SK-N-SH treated with all-trans-retinoic acid at 6 μM for 48 hours (cell line): ENCODE measurements at regions not wholly inside any gene's neighbourhood (a gene's known extent, or its start where the extent isn't known, plus 50 kb on each side); places are given as distances from the start of the nearest gene placed in this dataset.

Experiments
- ATAC-seq: fragments of 200-7000 bp; cut with Tn5 transposase; 3 replicates; pipeline ENCODE4 v1.9.1; 2020; ENCODE audit warnings: mild to moderate bottlenecking, moderate library complexity
- GLIS3 ChIP-seq: fragments of 250-450 bp; sonication (Bioruptor Pico); IDR thresholded peaks from 2 replicates; pipeline ENCODE4 v1.5.0; 2020; ENCODE audit warnings: mild to moderate bottlenecking, moderate library complexity
- ISL1 ChIP-seq: fragments of 250-450 bp; sonication (Bioruptor Pico); IDR thresholded peaks from 2 replicates; pipeline ENCODE4 v2.1.2; 2022; ENCODE audit warnings: mild to moderate bottlenecking, moderate library complexity
- PPARA ChIP-seq: fragments of 250-450 bp; sonication (Bioruptor Pico); IDR thresholded peaks from 2 replicates; pipeline ENCODE4 v1.5.0; 2020; ENCODE audit warnings: mild to moderate bottlenecking, borderline replicate concordance
- RARB ChIP-seq: fragments of 250-450 bp; sonication (Bioruptor Pico); IDR thresholded peaks from 2 replicates; pipeline ENCODE4 v1.8.0; 2021; ENCODE audit warnings: mild to moderate bottlenecking, moderate library complexity
- SNAI2 ChIP-seq: fragments of 250-450 bp; sonication (Bioruptor Pico); IDR thresholded peaks from 2 replicates; pipeline ENCODE4 v1.5.0; 2020; ENCODE audit warnings: mild to moderate bottlenecking, moderate library complexity
- TCF4 ChIP-seq: fragments of 250-450 bp; sonication (Bioruptor Pico); IDR thresholded peaks from 2 replicates; pipeline ENCODE4 v1.8.0; 2021; ENCODE audit warnings: mild to moderate bottlenecking, moderate library complexity, borderline replicate concordance
- TOX ChIP-seq: fragments of 250-450 bp; sonication (Bioruptor Pico); IDR thresholded peaks from 2 replicates; pipeline ENCODE4 v1.8.0; 2021; ENCODE audit warnings: mild to moderate bottlenecking, moderate library complexity, borderline replicate concordance
- ZC3H10 ChIP-seq: fragments of 250-450 bp; sonication (Bioruptor Pico); IDR thresholded peaks from 2 replicates; pipeline ENCODE4 v1.5.1; 2021; ENCODE audit warnings: mild to moderate bottlenecking, moderate library complexity
- ZFP3 ChIP-seq: fragments of 250-450 bp; sonication (Bioruptor Pico); IDR thresholded peaks from 2 replicates; pipeline ENCODE4 v1.5.0; 2020; ENCODE audit warnings: mild to moderate bottlenecking, moderate library complexity
- ZFP30 ChIP-seq: fragments of 450-650 bp; formaldehyde crosslinking; IDR thresholded peaks from 2 replicates; pipeline ENCODE4 v1.5.0; 2022; ENCODE audit warnings: mild to moderate bottlenecking, moderate library complexity
- ZNF565 ChIP-seq: fragments of 450-650 bp; formaldehyde crosslinking; conservative IDR thresholded peaks from 2 replicates; pipeline ENCODE4 v1.5.0; 2020; ENCODE audit warnings: low read depth, mild to moderate bottlenecking, moderate library complexity
- ZNF70 ChIP-seq: fragments of 450-650 bp; formaldehyde crosslinking; IDR thresholded peaks from 2 replicates; pipeline ENCODE4 v1.5.0; 2020; ENCODE audit warnings: mild to moderate bottlenecking, moderate library complexity
- ZNF8 ChIP-seq: fragments of 450-650 bp; formaldehyde crosslinking; IDR thresholded peaks from 2 replicates; pipeline ENCODE4 v1.5.0; 2020; ENCODE audit warnings: mild to moderate bottlenecking, moderate library complexity
- TF ChIP-seq, protein P1 (sequence below): fragments of 250-450 bp; sonication (Bioruptor Pico); IDR thresholded peaks from 2 replicates; pipeline ENCODE4 v1.8.0; 2020; ENCODE audit warnings: mild to moderate bottlenecking, moderate library complexity, borderline replicate concordance
- TF ChIP-seq, protein P2 (sequence below): fragments of 250-450 bp; sonication (Bioruptor Pico); IDR thresholded peaks from 2 replicates; pipeline ENCODE4 v1.5.1; 2020; ENCODE audit warnings: low read depth, mild to moderate bottlenecking, moderate library complexity
- TF ChIP-seq, protein P3 (sequence below): fragments of 250-450 bp; sonication (Bioruptor Pico); IDR thresholded peaks from 2 replicates; pipeline ENCODE4 v1.5.1; 2021; ENCODE audit warnings: mild to moderate bottlenecking, moderate library complexity
- TF ChIP-seq, protein P4 (sequence below): fragments of 250-450 bp; sonication (Bioruptor Pico); IDR thresholded peaks from 2 replicates; pipeline ENCODE4 v1.5.0; 2020; ENCODE audit warnings: mild to moderate bottlenecking, moderate library complexity

DNA sequence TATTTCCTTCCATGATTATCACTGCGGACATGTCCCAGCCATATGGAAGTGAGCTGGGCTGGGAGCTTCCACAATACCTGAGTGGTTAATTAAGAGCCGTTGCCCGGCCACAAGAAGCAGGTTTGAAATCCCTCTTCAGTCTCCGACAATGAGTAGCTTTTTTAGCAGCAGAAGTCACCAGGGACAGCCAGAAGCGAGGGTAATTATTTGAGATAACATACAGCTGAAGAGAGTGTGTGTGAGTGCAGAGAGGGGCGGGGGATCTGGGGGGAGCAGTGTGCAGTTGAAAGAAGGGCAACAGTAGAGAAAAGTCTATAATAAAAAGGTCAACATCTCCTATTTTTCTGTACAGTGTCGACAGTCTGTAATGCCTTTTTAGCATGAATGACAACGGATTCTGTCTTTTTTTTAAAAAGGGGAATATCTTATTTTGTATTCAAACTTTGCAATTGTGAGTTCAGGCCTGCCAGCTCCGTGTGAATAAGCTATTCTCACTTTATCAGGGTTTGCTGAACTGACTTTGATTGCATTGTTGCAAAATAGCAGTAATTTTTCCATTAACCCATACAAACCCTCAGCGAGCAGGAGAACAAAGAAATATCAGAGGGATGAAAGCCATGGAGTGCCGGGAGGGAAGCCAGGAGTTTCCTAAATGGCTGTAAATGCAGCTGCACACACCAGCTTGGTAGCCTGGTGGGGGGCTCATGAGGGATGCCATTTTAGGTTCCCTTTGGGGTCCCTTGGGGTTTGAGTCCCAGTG is 220.3 kb upstream of the IRX3 start (continued):
- TF ChIP-seq ZC3H10 (CRISPR knock-in tag) = no peak
- no peak for TF ChIP-seq ZFP30 (CRISPR knock-in tag)
- TF ChIP-seq ZFP3 (CRISPR knock-in tag) = no peak

DNA sequence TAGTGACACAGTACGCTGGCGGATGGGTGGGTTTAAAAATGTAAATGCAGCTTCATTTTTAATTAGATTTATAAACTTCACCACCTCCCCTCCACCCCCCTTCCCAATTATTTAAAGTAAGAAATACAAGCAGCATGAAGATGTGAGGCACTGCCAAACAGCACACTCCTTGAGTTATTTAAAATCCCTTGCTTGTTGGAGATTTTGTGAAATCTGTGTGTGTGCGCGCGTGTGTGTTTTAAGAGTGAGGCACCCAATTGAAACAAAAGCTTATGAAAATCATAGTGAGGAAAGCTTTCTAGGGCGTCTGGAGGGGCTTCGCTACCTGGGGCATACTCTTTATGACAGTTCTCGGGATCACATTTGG is 219.6 kb upstream of the IRX3 start:
- TF ChIP-seq ZNF8 (no peak), ZNF565 (CRISPR knock-in tag) (no peak), ZC3H10 (CRISPR knock-in tag) (no peak)
- ATAC-seq = no peak

DNA sequence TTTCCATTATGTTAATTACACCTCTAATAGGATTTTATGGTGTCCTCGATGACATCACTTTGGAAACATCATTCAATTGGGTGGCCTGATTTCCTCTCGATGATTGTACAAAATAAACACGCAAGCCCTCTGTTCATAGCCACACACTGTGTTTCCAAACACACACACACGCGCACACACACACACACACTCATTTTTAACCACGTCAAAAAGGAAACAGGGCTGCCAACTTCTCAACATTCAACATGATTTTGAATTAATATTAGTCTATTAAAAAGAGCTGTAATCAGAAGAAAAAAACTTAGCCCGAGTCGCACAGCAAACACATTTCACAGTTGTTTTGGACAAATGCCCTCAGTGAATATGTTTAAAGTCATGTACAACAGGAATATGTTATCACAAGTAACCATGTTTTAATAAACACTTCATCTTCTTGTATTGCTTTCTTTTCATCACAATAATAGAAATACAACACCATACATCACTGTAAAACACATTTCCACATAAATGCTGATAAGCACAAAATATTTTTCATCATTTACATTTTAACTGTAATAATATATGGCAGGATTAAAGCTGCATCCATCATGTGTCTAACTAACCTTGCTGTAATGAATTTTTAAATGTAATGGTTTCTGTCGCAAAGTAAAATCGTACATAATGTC is 219.1 kb upstream of the IRX3 start:
- no peak for ATAC-seq

DNA sequence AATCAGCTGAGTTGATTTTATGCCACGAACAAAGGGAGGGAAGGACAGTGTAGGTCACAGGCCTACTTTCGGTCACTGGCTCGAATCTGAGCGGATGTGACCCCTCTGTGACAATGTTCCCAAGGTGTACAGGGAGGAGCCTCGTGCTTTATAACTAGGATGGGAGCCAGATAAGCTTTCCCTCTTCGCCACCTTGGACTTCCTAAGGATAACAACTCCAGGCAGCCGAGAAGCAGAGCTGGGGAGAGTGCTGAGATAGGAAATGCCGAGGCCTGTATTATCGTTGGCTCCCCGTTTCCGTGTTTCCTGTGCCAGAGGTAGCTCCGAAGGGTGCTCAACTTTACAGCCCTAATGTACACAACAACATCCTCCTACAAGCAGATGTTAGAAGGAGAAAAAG is 217.8 kb upstream of the IRX3 start:
- ATAC-seq = no peak
- TF ChIP-seq ZFP30 (CRISPR knock-in tag) (no peak), ZC3H10 (CRISPR knock-in tag) (no peak), ISL1 (CRISPR knock-in tag) (no peak), ZNF70 (CRISPR knock-in tag) (no peak), GLIS3 (CRISPR knock-in tag) (no peak), ZNF565 (CRISPR knock-in tag) (no peak), TOX (CRISPR knock-in tag) (no peak)
- TF ChIP-seq, protein P1, sequence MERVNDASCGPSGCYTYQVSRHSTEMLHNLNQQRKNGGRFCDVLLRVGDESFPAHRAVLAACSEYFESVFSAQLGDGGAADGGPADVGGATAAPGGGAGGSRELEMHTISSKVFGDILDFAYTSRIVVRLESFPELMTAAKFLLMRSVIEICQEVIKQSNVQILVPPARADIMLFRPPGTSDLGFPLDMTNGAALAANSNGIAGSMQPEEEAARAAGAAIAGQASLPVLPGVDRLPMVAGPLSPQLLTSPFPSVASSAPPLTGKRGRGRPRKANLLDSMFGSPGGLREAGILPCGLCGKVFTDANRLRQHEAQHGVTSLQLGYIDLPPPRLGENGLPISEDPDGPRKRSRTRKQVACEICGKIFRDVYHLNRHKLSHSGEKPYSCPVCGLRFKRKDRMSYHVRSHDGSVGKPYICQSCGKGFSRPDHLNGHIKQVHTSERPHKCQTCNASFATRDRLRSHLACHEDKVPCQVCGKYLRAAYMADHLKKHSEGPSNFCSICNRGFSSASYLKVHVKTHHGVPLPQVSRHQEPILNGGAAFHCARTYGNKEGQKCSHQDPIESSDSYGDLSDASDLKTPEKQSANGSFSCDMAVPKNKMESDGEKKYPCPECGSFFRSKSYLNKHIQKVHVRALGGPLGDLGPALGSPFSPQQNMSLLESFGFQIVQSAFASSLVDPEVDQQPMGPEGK (CRISPR knock-in tag) = no peak
- TF ChIP-seq, protein P2, sequence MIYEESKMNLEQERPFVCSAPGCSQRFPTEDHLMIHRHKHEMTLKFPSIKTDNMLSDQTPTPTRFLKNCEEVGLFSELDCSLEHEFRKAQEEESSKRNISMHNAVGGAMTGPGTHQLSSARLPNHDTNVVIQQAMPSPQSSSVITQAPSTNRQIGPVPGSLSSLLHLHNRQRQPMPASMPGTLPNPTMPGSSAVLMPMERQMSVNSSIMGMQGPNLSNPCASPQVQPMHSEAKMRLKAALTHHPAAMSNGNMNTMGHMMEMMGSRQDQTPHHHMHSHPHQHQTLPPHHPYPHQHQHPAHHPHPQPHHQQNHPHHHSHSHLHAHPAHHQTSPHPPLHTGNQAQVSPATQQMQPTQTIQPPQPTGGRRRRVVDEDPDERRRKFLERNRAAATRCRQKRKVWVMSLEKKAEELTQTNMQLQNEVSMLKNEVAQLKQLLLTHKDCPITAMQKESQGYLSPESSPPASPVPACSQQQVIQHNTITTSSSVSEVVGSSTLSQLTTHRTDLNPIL = no peak
- TF ChIP-seq, protein P3, sequence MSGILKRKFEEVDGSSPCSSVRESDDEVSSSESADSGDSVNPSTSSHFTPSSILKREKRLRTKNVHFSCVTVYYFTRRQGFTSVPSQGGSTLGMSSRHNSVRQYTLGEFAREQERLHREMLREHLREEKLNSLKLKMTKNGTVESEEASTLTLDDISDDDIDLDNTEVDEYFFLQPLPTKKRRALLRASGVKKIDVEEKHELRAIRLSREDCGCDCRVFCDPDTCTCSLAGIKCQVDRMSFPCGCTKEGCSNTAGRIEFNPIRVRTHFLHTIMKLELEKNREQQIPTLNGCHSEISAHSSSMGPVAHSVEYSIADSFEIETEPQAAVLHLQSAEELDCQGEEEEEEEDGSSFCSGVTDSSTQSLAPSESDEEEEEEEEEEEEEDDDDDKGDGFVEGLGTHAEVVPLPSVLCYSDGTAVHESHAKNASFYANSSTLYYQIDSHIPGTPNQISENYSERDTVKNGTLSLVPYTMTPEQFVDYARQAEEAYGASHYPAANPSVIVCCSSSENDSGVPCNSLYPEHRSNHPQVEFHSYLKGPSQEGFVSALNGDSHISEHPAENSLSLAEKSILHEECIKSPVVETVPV (CRISPR knock-in tag) = no peak
- TF ChIP-seq, protein P4, sequence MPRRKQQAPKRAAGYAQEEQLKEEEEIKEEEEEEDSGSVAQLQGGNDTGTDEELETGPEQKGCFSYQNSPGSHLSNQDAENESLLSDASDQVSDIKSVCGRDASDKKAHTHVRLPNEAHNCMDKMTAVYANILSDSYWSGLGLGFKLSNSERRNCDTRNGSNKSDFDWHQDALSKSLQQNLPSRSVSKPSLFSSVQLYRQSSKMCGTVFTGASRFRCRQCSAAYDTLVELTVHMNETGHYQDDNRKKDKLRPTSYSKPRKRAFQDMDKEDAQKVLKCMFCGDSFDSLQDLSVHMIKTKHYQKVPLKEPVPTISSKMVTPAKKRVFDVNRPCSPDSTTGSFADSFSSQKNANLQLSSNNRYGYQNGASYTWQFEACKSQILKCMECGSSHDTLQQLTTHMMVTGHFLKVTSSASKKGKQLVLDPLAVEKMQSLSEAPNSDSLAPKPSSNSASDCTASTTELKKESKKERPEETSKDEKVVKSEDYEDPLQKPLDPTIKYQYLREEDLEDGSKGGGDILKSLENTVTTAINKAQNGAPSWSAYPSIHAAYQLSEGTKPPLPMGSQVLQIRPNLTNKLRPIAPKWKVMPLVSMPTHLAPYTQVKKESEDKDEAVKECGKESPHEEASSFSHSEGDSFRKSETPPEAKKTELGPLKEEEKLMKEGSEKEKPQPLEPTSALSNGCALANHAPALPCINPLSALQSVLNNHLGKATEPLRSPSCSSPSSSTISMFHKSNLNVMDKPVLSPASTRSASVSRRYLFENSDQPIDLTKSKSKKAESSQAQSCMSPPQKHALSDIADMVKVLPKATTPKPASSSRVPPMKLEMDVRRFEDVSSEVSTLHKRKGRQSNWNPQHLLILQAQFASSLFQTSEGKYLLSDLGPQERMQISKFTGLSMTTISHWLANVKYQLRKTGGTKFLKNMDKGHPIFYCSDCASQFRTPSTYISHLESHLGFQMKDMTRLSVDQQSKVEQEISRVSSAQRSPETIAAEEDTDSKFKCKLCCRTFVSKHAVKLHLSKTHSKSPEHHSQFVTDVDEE (CRISPR knock-in tag) = no peak

More for the DNA sequence above, 219.1 kb upstream of the IRX3 start:
- TF ChIP-seq ZNF8 (no peak), RARB (no peak), GLIS3 (CRISPR knock-in tag) (no peak), TOX (CRISPR knock-in tag) (no peak), TCF4 (CRISPR knock-in tag) (no peak), PPARA (CRISPR knock-in tag) (no peak), SNAI2 (no peak)
- TF ChIP-seq, protein P3 (CRISPR knock-in tag) = no peak
- TF ChIP-seq, protein P2 = no peak
- TF ChIP-seq, protein P4 (CRISPR knock-in tag) = no peak
